GM21447 (cell line): ENCODE measurements at regions not wholly inside any gene's neighbourhood (a gene's known extent, or its start where the extent isn't known, plus 50 kb on each side); places are given as distances from the start of the nearest gene placed in this dataset.

Experiments used
- ATAC-seq: cut with Tn5 transposase; IDR thresholded peaks from one replicate; pipeline ENCODE4 v1.9.1; 2021; ENCODE audit not compliant: unreplicated experiment

- ATAC-seq: no peak
Observed at GRCh38 chr4:85381968-85382367, 93.0 kb upstream of the ARHGAP24 start.

- ATAC-seq: no peak
Observed at GRCh38 chr4:85391071-85391470, 83.9 kb upstream of the ARHGAP24 start.

- ATAC-seq: peak; percentile 91
Observed at GRCh38 chr4:85391589-85392410, 83.2 kb upstream of the ARHGAP24 start.

- no peak for ATAC-seq
Observed at GRCh38 chr4:85393201-85393600, 81.7 kb upstream of the ARHGAP24 start.

- no peak for ATAC-seq
Observed at GRCh38 chr4:85398276-85398675, 76.7 kb upstream of the ARHGAP24 start.

- ATAC-seq: peak; percentile 75
Observed at GRCh38 chr4:85399270-85399669, 75.7 kb upstream of the ARHGAP24 start.

- ATAC-seq: no peak
Observed at GRCh38 chr4:85402371-85402770, 72.6 kb upstream of the ARHGAP24 start.

GRCh38 chr4:85406185-85406584 lies 68.8 kb upstream of the ARHGAP24 start:
- ATAC-seq: no peak

- no peak for ATAC-seq
Observed at GRCh38 chr4:85407546-85407945, 67.4 kb upstream of the ARHGAP24 start.

GRCh38 chr4:85408301-85408700 lies 66.6 kb upstream of the ARHGAP24 start:
- ATAC-seq: no peak

- ATAC-seq: no peak
Observed at GRCh38 chr4:85409251-85409650, 65.7 kb upstream of the ARHGAP24 start.

GRCh38 chr4:85411386-85411785 lies 63.6 kb upstream of the ARHGAP24 start:
- ATAC-seq: no peak

GRCh38 chr4:85414972-85415371 lies 60.0 kb upstream of the ARHGAP24 start:
- ATAC-seq: no peak

GRCh38 chr4:85416094-85416493 lies 58.9 kb upstream of the ARHGAP24 start:
- ATAC-seq: no peak

GRCh38 chr4:85419103-85419502 lies 55.8 kb upstream of the ARHGAP24 start:
- no peak for ATAC-seq

- no peak for ATAC-seq
Observed at GRCh38 chr4:85420831-85421230, 54.1 kb upstream of the ARHGAP24 start.

GRCh38 chr4:85423431-85423830 lies 51.5 kb upstream of the ARHGAP24 start:
- ATAC-seq: no peak
